ENCODE measurements at regions not wholly inside any gene's neighbourhood (a gene's known extent, or its start where the extent isn't known, plus 50 kb on each side); places are given as distances from the start of the nearest gene placed in this dataset.

DNA sequence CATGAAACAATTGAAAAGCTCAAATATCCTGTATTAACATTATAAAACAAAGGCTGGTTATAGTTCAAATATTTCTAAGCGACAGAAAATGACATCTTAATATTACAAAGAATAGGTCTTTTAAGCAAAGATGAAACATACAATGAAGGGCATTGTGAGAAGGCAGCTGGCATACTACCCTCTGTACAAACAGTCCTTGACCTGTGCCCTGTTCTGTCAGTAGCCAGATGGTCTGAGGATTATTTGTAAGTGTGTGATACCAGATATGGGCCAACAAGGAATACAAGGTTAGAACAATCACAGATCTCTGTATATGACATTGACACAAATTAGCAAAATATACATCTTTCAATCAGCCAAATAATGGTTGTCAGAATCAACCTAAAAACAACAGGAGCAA lies 1350.4 kb downstream of the AMY1C start:
- Histone ChIP-seq H3K4me3 (ENCODE audit: control extremely low read depth in 1 of 5, extremely low read depth in 1 of 5, insufficient read depth in 1 of 5, low read depth in 2 of 5, low read length in 4 of 5) (no peak overlapping the region), H3K27me3 (replicated peaks in 1 of 4; ENCODE audit: control extremely low read depth in 1 of 4, control insufficient read depth in 3 of 4, insufficient read depth in 4 of 4, low read length in 3 of 4) (no peaks in the 10 kb centered on the region), H2AFZ (ENCODE audit: insufficient read depth, low read depth, low read length, poor library complexity, severe bottlenecking) (no peak overlapping the region), H3K4me1 (ENCODE audit: control insufficient read depth in 2 of 2, insufficient read depth in 2 of 2, low read length in 2 of 2) (no peaks in the 10 kb centered on the region), H3K36me3 (replicated peaks in 1 of 2; ENCODE audit: control extremely low read depth in 1 of 2, control insufficient read depth in 1 of 2, extremely low read depth in 1 of 2, insufficient read depth in 2 of 2, low read length in 1 of 2) (no peaks in the 10 kb centered on the region), H3K9me3 (ENCODE audit: control extremely low read depth in 1 of 3, control insufficient read depth in 2 of 3, insufficient read depth in 1 of 3, low read length in 2 of 3) (no peaks in the 10 kb centered on the region), H3K4me2 (replicated peaks; ENCODE audit: low read depth, low read length, poor library complexity, severe bottlenecking) (no peak overlapping the region), H3K79me2 (ENCODE audit: control insufficient read depth, insufficient read depth, low read length) (no peaks in the 10 kb centered on the region), H4K20me1 (ENCODE audit: control insufficient read depth, insufficient read depth, low read length, poor library complexity, severe bottlenecking) (no peaks in the 10 kb centered on the region), H3K27ac (ENCODE audit: low read length in 2 of 2) (no peak overlapping the region), H3K9ac (ENCODE audit: low read length) (no peak overlapping the region)
- no CpG with 5 or more reads among the region's 1 CpG for WGBS (ENCODE audit: insufficient coverage)
- Mint-ChIP-seq H3K27me3 (no peaks in the 10 kb centered on the region), H3K9me3 (ENCODE audit: insufficient read depth) (no peaks in the 10 kb centered on the region), H3K4me3 (no peak overlapping the region), H3K4me1 (no peaks in the 10 kb centered on the region), H3K27ac (no peak overlapping the region)
- ATAC-seq (ENCODE audit: low read depth): no peak
- CTCF ChIA-PET: no interaction called here
- intact Hi-C loops (cut with micrococcal nuclease): no loop called here
- DNase-seq: no peak
- no peak for TF ChIP-seq EZH2 (IDR thresholded peaks at IDR 0.05; ENCODE audit: borderline replicate concordance, insufficient read depth, low read depth, low read length, poor library complexity, severe bottlenecking)
- TF ChIP-seq, protein P1, sequence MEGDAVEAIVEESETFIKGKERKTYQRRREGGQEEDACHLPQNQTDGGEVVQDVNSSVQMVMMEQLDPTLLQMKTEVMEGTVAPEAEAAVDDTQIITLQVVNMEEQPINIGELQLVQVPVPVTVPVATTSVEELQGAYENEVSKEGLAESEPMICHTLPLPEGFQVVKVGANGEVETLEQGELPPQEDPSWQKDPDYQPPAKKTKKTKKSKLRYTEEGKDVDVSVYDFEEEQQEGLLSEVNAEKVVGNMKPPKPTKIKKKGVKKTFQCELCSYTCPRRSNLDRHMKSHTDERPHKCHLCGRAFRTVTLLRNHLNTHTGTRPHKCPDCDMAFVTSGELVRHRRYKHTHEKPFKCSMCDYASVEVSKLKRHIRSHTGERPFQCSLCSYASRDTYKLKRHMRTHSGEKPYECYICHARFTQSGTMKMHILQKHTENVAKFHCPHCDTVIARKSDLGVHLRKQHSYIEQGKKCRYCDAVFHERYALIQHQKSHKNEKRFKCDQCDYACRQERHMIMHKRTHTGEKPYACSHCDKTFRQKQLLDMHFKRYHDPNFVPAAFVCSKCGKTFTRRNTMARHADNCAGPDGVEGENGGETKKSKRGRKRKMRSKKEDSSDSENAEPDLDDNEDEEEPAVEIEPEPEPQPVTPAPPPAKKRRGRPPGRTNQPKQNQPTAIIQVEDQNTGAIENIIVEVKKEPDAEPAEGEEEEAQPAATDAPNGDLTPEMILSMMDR (IDR thresholded peaks at IDR 0.05): no peak
- POLR2A ChIA-PET: no interaction called here

DNA sequence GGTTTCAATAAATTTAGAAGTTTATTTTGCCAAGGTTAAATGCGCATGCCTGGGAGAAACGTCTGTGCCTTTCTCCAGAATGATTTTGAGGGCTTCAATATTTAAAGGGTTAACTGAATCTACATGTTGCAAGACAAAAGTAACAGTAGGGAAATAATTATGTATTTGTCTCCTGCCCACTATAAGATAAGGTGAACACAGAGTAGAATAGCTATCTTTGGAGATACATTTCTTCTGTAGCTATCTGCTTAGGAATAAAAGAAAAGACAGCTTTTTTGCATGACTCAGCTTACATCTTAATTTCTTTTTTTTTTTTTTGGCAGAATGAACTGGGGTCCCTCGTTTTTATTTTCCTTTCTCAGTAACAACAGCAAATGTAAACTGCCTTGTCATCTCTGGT lies 1351.6 kb downstream of the AMY1C start:
- POLR2A ChIA-PET: no interaction called here
- Histone ChIP-seq H3K36me3 (replicated peaks in 1 of 2; ENCODE audit: control extremely low read depth in 1 of 2, control insufficient read depth in 1 of 2, extremely low read depth in 1 of 2, insufficient read depth in 2 of 2, low read length in 1 of 2) (no peaks in the 10 kb centered on the region), H3K27me3 (replicated peaks in 1 of 4; ENCODE audit: control extremely low read depth in 1 of 4, control insufficient read depth in 3 of 4, insufficient read depth in 4 of 4, low read length in 3 of 4) (no peaks in the 10 kb centered on the region), H3K9ac (ENCODE audit: low read length) (no peak overlapping the region), H2AFZ (ENCODE audit: insufficient read depth, low read depth, low read length, poor library complexity, severe bottlenecking) (no peak overlapping the region), H3K4me3 (ENCODE audit: control extremely low read depth in 1 of 5, extremely low read depth in 1 of 5, insufficient read depth in 1 of 5, low read depth in 2 of 5, low read length in 4 of 5) (no peak overlapping the region), H3K9me3 (ENCODE audit: control extremely low read depth in 1 of 3, control insufficient read depth in 2 of 3, insufficient read depth in 1 of 3, low read length in 2 of 3) (no peaks in the 10 kb centered on the region), H4K20me1 (ENCODE audit: control insufficient read depth, insufficient read depth, low read length, poor library complexity, severe bottlenecking) (no peaks in the 10 kb centered on the region), H3K4me2 (replicated peaks; ENCODE audit: low read depth, low read length, poor library complexity, severe bottlenecking) (no peak overlapping the region), H3K79me2 (ENCODE audit: control insufficient read depth, insufficient read depth, low read length) (no peaks in the 10 kb centered on the region), H3K27ac (ENCODE audit: low read length in 2 of 2) (no peak overlapping the region), H3K4me1 (ENCODE audit: control insufficient read depth in 2 of 2, insufficient read depth in 2 of 2, low read length in 2 of 2) (no peaks in the 10 kb centered on the region)
- no peak overlapping the region for H3K4me3 Mint-ChIP-seq
- no peaks in the 10 kb centered on the region for H3K27me3 Mint-ChIP-seq
- intact Hi-C loops (cut with micrococcal nuclease): no loop called here
- CTCF ChIA-PET: no interaction called here
- no peak overlapping the region for H3K27ac Mint-ChIP-seq
- WGBS (ENCODE audit: insufficient coverage): no CpG with 5 or more reads among the region's 3 CpGs
- ATAC-seq (ENCODE audit: low read depth): no peak
- TF ChIP-seq, protein P1 (IDR thresholded peaks at IDR 0.05): no peak
- no peaks in the 10 kb centered on the region for H3K4me1 Mint-ChIP-seq
- no peak for DNase-seq
- no peaks in the 10 kb centered on the region for H3K9me3 Mint-ChIP-seq (ENCODE audit: insufficient read depth)
